VCaP (cell line): ENCODE measurements at regions not wholly inside any gene's neighbourhood (a gene's known extent, or its start where the extent isn't known, plus 50 kb on each side); places are given as distances from the start of the nearest gene placed in this dataset.
A peak's percentile ranks its signal among the peaks of the same experiment; 100 is the strongest.

Experiments
- H3K27ac ChIP-seq: fragments of 450-650 bp; 2 replicates; pipeline ENCODE4 v1.5.1; 2017
- CTCF ChIP-seq: fragments of 450-650 bp; conservative IDR thresholded peaks from 2 replicates; pipeline ENCODE4 v1.5.1; 2017; ENCODE audit warnings: mild to moderate bottlenecking, moderate library complexity

GRCh38 chr20:21874127-21874526 is 168.7 kb downstream of the PAX1 start:
- no peak overlapping the region for H3K27ac ChIP-seq
- no peak for TF ChIP-seq CTCF

- TF ChIP-seq CTCF = no peak
These were observed 167.8 kb downstream of the PAX1 start for GRCh38 chr20:21873291-21873690.

GRCh38 chr20:21867811-21868210 is 162.3 kb downstream of the PAX1 start:
- no peak for TF ChIP-seq CTCF
- no peak overlapping the region for H3K27ac ChIP-seq

More at GRCh38 chr20:21873291-21873690, 167.8 kb downstream of the PAX1 start:
- peak overlapping the region; percentile 51 for H3K27ac ChIP-seq

- TF ChIP-seq CTCF = no peak
These were observed 161.9 kb downstream of the PAX1 start for GRCh38 chr20:21867353-21867752.

GRCh38 chr20:21862956-21863355 is 157.5 kb downstream of the PAX1 start:
- H3K27ac ChIP-seq = no peak overlapping the region
- TF ChIP-seq CTCF = no peak

More at GRCh38 chr20:21867353-21867752, 161.9 kb downstream of the PAX1 start:
- H3K27ac ChIP-seq = no peak overlapping the region

GRCh38 chr20:21862259-21862946 is 156.9 kb downstream of the PAX1 start:
- H3K27ac ChIP-seq = no peak overlapping the region
- TF ChIP-seq CTCF = no peak

- no peak overlapping the region for H3K27ac ChIP-seq
- no peak for TF ChIP-seq CTCF
These were observed 135.5 kb downstream of the PAX1 start for GRCh38 chr20:21840991-21841390.
